Activated B cell treated with CpG ODN at 0.5 μM for 24 hours (primary cell): ENCODE measurements at regions not wholly inside any gene's neighbourhood (a gene's known extent, or its start where the extent isn't known, plus 50 kb on each side); places are given as distances from the start of the nearest gene placed in this dataset.
"Not testable (repeated sequence)": the region's sequence is repeated elsewhere in the genome, so short reads cannot be mapped to it uniquely, and the experiment has no call there.

ENCODE experiments used
- ATAC-seq: fragments of 200-7000 bp; cut with Tn5 transposase; one replicate; pipeline ENCODE4 v1.10.0; 2021; ENCODE audit warnings: low read depth, mild to moderate bottlenecking, moderate library complexity
- CTCF ChIA-PET: fragments of 350-600 bp; sonication (Branson Sonifier 250); formaldehyde crosslinking; loops from one replicate; lab custom pipeline; 2021; ENCODE audit warnings: antibody characterized with exemption; lab: Charles Lee
- POLR2A ChIA-PET: fragments of 350-600 bp; sonication (Branson Sonifier 250); formaldehyde crosslinking; loops from one replicate; lab custom pipeline; 2021; ENCODE audit warnings: antibody characterized with exemption; lab: Charles Lee
- DNase-seq: peaks from one replicate; pipeline ENCODE4 v3.0.0; 2022
- H3K27ac Mint-ChIP-seq: one replicate; pipeline ENCODE4 v1.8.0; 2020; ENCODE audit warnings: mixed read lengths
- H3K27me3 Mint-ChIP-seq: one replicate; pipeline ENCODE4 v1.8.0; 2021; ENCODE audit warnings: mixed read lengths
- H3K36me3 Mint-ChIP-seq: one replicate; pipeline ENCODE4 v1.8.0; 2021; ENCODE audit warnings: low read depth, mixed read lengths
- H3K4me1 Mint-ChIP-seq: one replicate; pipeline ENCODE4 v1.8.0; 2021; ENCODE audit warnings: mixed read lengths
- H3K4me3 Mint-ChIP-seq: one replicate; pipeline ENCODE4 v1.8.0; 2020; ENCODE audit warnings: mild to moderate bottlenecking, mixed read lengths
- H3K9me3 Mint-ChIP-seq: one replicate; pipeline ENCODE4 v1.8.0; 2020; ENCODE audit warnings: mixed read lengths
- CTCF ChIP-seq: fragments of 200-600 bp; IDR thresholded peaks from one replicate; pipeline ENCODE4 v1.8.0; 2022; ENCODE audit warnings: antibody characterized with exemption, mild to moderate bottlenecking
- intact Hi-C: fragments of 100-400 bp; cut with micrococcal nuclease; formaldehyde crosslinking; loops from one replicate; pipeline ENCODE4 v1.15.1; 2024

GRCh38 chr3:166837535-166837934 lies 542.6 kb downstream of the ZBBX start:
- Mint-ChIP-seq H3K9me3 (peaks cover 2% of the 10 kb centered on the region), H3K27ac (no peak overlapping the region), H3K36me3 (no peaks in the 10 kb centered on the region), H3K27me3 (no peaks in the 10 kb centered on the region), H3K4me3 (no peak overlapping the region), H3K4me1 (no peaks in the 10 kb centered on the region)
- TF ChIP-seq CTCF: no peak
- POLR2A ChIA-PET: no interaction called here
- intact Hi-C loops: loop anchor here (5.0 kb wide), 1 partner anchor 1045 kb away; no protein-coding TSS in a partner anchor
- CTCF ChIA-PET: no interaction called here
- DNase-seq (no peak), ATAC-seq (no peak)

GRCh38 chr3:166836836-166837235 lies 543.3 kb downstream of the ZBBX start:
- intact Hi-C loops: loop anchor here (5.0 kb wide), 1 partner anchor 1045 kb away; no protein-coding TSS in a partner anchor
- H3K27ac Mint-ChIP-seq: no peak overlapping the region
- ATAC-seq (no peak), DNase-seq (no peak)
- peaks cover 2% of the 10 kb centered on the region for H3K9me3 Mint-ChIP-seq
- no peaks in the 10 kb centered on the region for H3K4me1 Mint-ChIP-seq
- no peak for TF ChIP-seq CTCF
- H3K36me3 Mint-ChIP-seq: no peaks in the 10 kb centered on the region
- no peak overlapping the region for H3K4me3 Mint-ChIP-seq
- no peaks in the 10 kb centered on the region for H3K27me3 Mint-ChIP-seq
- ChIA-PET POLR2A (no interaction called here), CTCF (no interaction called here)

GRCh38 chr3:166829896-166830295 lies 550.2 kb downstream of the ZBBX start:
- POLR2A ChIA-PET: no interaction called here
- Mint-ChIP-seq H3K4me1 (no peaks in the 10 kb centered on the region), H3K9me3 (peaks cover 2% of the 10 kb centered on the region), H3K27ac (no peak overlapping the region), H3K36me3 (no peaks in the 10 kb centered on the region), H3K27me3 (no peaks in the 10 kb centered on the region), H3K4me3 (no peak overlapping the region)
- no peak for TF ChIP-seq CTCF
- DNase-seq (no peak), ATAC-seq (no peak)
- intact Hi-C loops: no loop called here
- CTCF ChIA-PET: no interaction called here

- ChIA-PET POLR2A (no interaction called here), CTCF (no interaction called here)
- H3K27ac Mint-ChIP-seq: no peak overlapping the region
- H3K36me3 Mint-ChIP-seq: no peaks in the 10 kb centered on the region
- ATAC-seq: no peak
- DNase-seq: no peak
- intact Hi-C loops: no loop called here
- no peak for TF ChIP-seq CTCF
- no peaks in the 10 kb centered on the region for H3K27me3 Mint-ChIP-seq
- no peaks in the 10 kb centered on the region for H3K4me1 Mint-ChIP-seq
- no peak overlapping the region for H3K4me3 Mint-ChIP-seq
- no peaks in the 10 kb centered on the region for H3K9me3 Mint-ChIP-seq
Observed at GRCh38 chr3:166818464-166818863, 561.6 kb downstream of the ZBBX start.

GRCh38 chr3:166817269-166817668 lies 562.8 kb downstream of the ZBBX start:
- CTCF ChIA-PET, H3K27ac Mint-ChIP-seq, H3K36me3 Mint-ChIP-seq, intact Hi-C loops, H3K4me1 Mint-ChIP-seq, H3K4me3 Mint-ChIP-seq, H3K27me3 Mint-ChIP-seq, POLR2A ChIA-PET, H3K9me3 Mint-ChIP-seq, ATAC-seq, DNase-seq: not testable (repeated sequence)

- Mint-ChIP-seq H3K36me3 (no peaks in the 10 kb centered on the region), H3K27me3 (no peaks in the 10 kb centered on the region), H3K4me1 (no peaks in the 10 kb centered on the region), H3K9me3 (peaks cover 13% of the 10 kb centered on the region), H3K27ac (no peak overlapping the region), H3K4me3 (no peak overlapping the region)
- DNase-seq: no peak
- TF ChIP-seq CTCF: no peak
- no peak for ATAC-seq
- CTCF ChIA-PET: no interaction called here
- POLR2A ChIA-PET: no interaction called here
- intact Hi-C loops: no loop called here
Observed at GRCh38 chr3:166810741-166811445, 569.2 kb downstream of the ZBBX start.
